Stimulated activated CD4-positive, alpha-beta T cell treated with anti-CD3 and anti-CD28 coated beads, Interleukin-1b, Interleukin-23, amount 100 ng/mL, for 4 hours (primary cell): ENCODE measurements at regions not wholly inside any gene's neighbourhood (a gene's known extent, or its start where the extent isn't known, plus 50 kb on each side); places are given as distances from the start of the nearest gene placed in this dataset.

ENCODE experiments used
- DNase-seq, 2 donors: peaks; one replicate each; pipeline ENCODE4 v3.0.0-alpha.2; 2020; ENCODE audit warnings: low read depth in 2 of 2

- no peak for DNase-seq
Observed at GRCh38 chr5:125134216-125135081, 388.0 kb upstream of the ZNF608 start.

GRCh38 chr5:125137535-125137934, 391.1 kb upstream of the ZNF608 start:
- DNase-seq, result no peak

- DNase-seq, result no peak
Observed at GRCh38 chr5:125138266-125138665, 391.8 kb upstream of the ZNF608 start.

- no peak for DNase-seq
Observed at GRCh38 chr5:125139590-125139989, 393.2 kb upstream of the ZNF608 start.

GRCh38 chr5:125140220-125140619, 393.8 kb upstream of the ZNF608 start:
- DNase-seq, result no peak

- DNase-seq, result no peak
Observed at GRCh38 chr5:125140855-125141254, 394.4 kb upstream of the ZNF608 start.

GRCh38 chr5:125142458-125142857, 396.0 kb upstream of the ZNF608 start:
- DNase-seq, result no peak

GRCh38 chr5:125143011-125143410, 396.6 kb upstream of the ZNF608 start:
- no peak for DNase-seq

- no peak for DNase-seq
Observed at GRCh38 chr5:125148076-125148475, 401.6 kb upstream of the ZNF608 start.

- no peak for DNase-seq
Observed at GRCh38 chr5:125148706-125149105, 402.3 kb upstream of the ZNF608 start.

GRCh38 chr5:125149110-125149509, 402.7 kb upstream of the ZNF608 start:
- no peak for DNase-seq

GRCh38 chr5:125149527-125149926, 403.1 kb upstream of the ZNF608 start:
- DNase-seq, result no peak

- no peak for DNase-seq
Observed at GRCh38 chr5:125150041-125150669, 403.7 kb upstream of the ZNF608 start.

GRCh38 chr5:125151150-125151900, 404.9 kb upstream of the ZNF608 start:
- DNase-seq, result no peak

- no peak for DNase-seq
Observed at GRCh38 chr5:125152044-125152443, 405.6 kb upstream of the ZNF608 start.

GRCh38 chr5:125152461-125153189, 406.2 kb upstream of the ZNF608 start:
- no peak for DNase-seq

- DNase-seq, result no peak
Observed at GRCh38 chr5:125153231-125153630, 406.8 kb upstream of the ZNF608 start.

GRCh38 chr5:125154301-125155110, 408.1 kb upstream of the ZNF608 start:
- no peak for DNase-seq

GRCh38 chr5:125160787-125161502, 414.5 kb upstream of the ZNF608 start:
- DNase-seq, result no peak

GRCh38 chr5:125162714-125163113, 416.3 kb upstream of the ZNF608 start:
- DNase-seq, result no peak
